K562 (cell line): ENCODE measurements at regions not wholly inside any gene's neighbourhood (a gene's known extent, or its start where the extent isn't known, plus 50 kb on each side); places are given as distances from the start of the nearest gene placed in this dataset.

Experiments
- ATAC-seq: fragments of 200-7000 bp; cut with Tn5 transposase; 3 replicates; pipeline ENCODE4 v1.9.1; 2020; ENCODE audit warnings: moderate library complexity
- BruUV-seq: library from RNA; stranded (reverse); fragments of 400-500 nt; replicated peaks from 2 replicates; lab custom pipeline; 2021; lab: Mats Ljungman, UMichigan
- CTCF ChIA-PET: fragments of 300-600 bp; formaldehyde crosslinking; extraction: SDS; loops from one replicate; lab custom pipeline; 2021; ENCODE audit warnings: low intra/inter-chr PET ratio; lab: Yijun Ruan, JAX
- POLR2A ChIA-PET: fragments of 300-600, 350-650 bp; sonication (Branson Sonifier 250); formaldehyde crosslinking; extraction: SDS; loops from one replicate; lab custom pipeline; 2021; ENCODE audit warnings: antibody characterized with exemption, inconsistent platforms; lab: Yijun Ruan, JAX
- DNase-seq, 4 experiments: peaks; one replicate each; pipeline versions ENCODE4 v3.0.0 to v3.0.0-alpha.2; 2011 to 2018; ENCODE audit warnings: low spot score in 3 of 4, mixed read lengths in 3 of 4; ENCODE audit errors: extremely low read depth in 1 of 4
- FAIRE-seq: peaks from 2 replicates; lab custom pipeline; 2011; peaks lifted over from hg19 to GRCh38; lab: Jason Lieb, UNC
- H2AFZ ChIP-seq: 2 replicates; pipeline ENCODE4 v1.6.0; 2011; ENCODE audit warnings: low read depth, low read length, control low read depth, inconsistent platforms
- H3K27ac ChIP-seq: fragments of 200-600 bp; 3 replicates; pipeline ENCODE4 v1.8.0; 2011; ENCODE audit warnings: low read depth, mild to moderate bottlenecking, control low read depth, inconsistent platforms, low read length, moderate library complexity, mixed read lengths; ENCODE audit errors: extremely low read depth
- H3K27me3 ChIP-seq, 2 experiments: fragments of 300-600 bp in 1 of 2; 2 replicates in 1 of 2; 3 replicates in 1 of 2; pipeline versions ENCODE4 v1.6.0 to v1.8.0; 2011; ENCODE audit warnings: inconsistent platforms in 2 of 2, low read length in 2 of 2, mild to moderate bottlenecking in 1 of 2, mixed read lengths in 1 of 2, moderate library complexity in 1 of 2; ENCODE audit not compliant: control insufficient read depth in 2 of 2, insufficient read depth in 2 of 2
- H3K36me3 ChIP-seq: fragments of 300-600 bp; 3 replicates; pipeline ENCODE4 v1.8.0; 2011; ENCODE audit warnings: mild to moderate bottlenecking, low read length, inconsistent platforms; ENCODE audit not compliant: control insufficient read depth, insufficient read depth
- H3K4me1 ChIP-seq, 2 experiments: fragments of 200-600 bp in 1 of 2; replicated peaks in 1 of 2; 2 replicates in 1 of 2; 3 replicates in 1 of 2; pipeline versions ENCODE4 v1.5.1 to v1.8.0; 2011; ENCODE audit warnings: inconsistent platforms in 2 of 2, low read length in 2 of 2, mild to moderate bottlenecking in 1 of 2, mixed read lengths in 1 of 2, moderate library complexity in 1 of 2; ENCODE audit not compliant: control insufficient read depth in 2 of 2, insufficient read depth in 2 of 2
- H3K4me2 ChIP-seq: 2 replicates; pipeline ENCODE4 v1.6.1; 2011; ENCODE audit warnings: low read length, control low read depth, inconsistent platforms, mixed read lengths; ENCODE audit not compliant: insufficient read depth
- H3K4me3 ChIP-seq: fragments of 200-600 bp; sonication (generic), shearing (Covaris generic); 2 replicates; pipeline ENCODE4 v1.5.1; 2016; ENCODE audit warnings: control low read depth, inconsistent platforms
- H3K79me2 ChIP-seq: fragments of 200-600 bp; 3 replicates; pipeline ENCODE4 v1.8.0; 2011; ENCODE audit warnings: low read length, inconsistent platforms; ENCODE audit not compliant: control insufficient read depth, insufficient read depth
- H3K9ac ChIP-seq, 2 experiments: 2 replicates each; pipeline versions ENCODE4 v1.6.0 to v1.6.1; 2011; ENCODE audit warnings: low read depth in 2 of 2, low read length in 2 of 2, control low read depth in 1 of 2, inconsistent platforms in 1 of 2, mild to moderate bottlenecking in 1 of 2, mixed read lengths in 1 of 2; ENCODE audit not compliant: insufficient read depth in 1 of 2
- H3K9me1 ChIP-seq: one replicate; pipeline ENCODE4 v1.6.0; 2011; ENCODE audit warnings: inconsistent platforms, mild to moderate bottlenecking, low read length, moderate library complexity; ENCODE audit not compliant: control insufficient read depth, insufficient read depth
- H3K9me3 ChIP-seq: replicated peaks from 2 replicates; pipeline ENCODE4 v1.5.1; 2011; ENCODE audit warnings: low read depth, low read length, inconsistent platforms; ENCODE audit not compliant: control insufficient read depth, insufficient read depth
- H4K20me1 ChIP-seq: replicated peaks from 2 replicates; pipeline ENCODE4 v1.6.1; 2011; ENCODE audit warnings: low read length, inconsistent platforms, mixed read lengths; ENCODE audit not compliant: control insufficient read depth, insufficient read depth
- BMI1 ChIP-seq: fragments of 150-350 bp; IDR thresholded peaks from 2 replicates; pipeline ENCODE4 v1.6.1; 2014; ENCODE audit warnings: low read length
- DDX20 ChIP-seq: fragments of 450-650 bp; IDR thresholded peaks from 2 replicates; pipeline ENCODE4 v1.6.1; 2016; ENCODE audit warnings: missing genetic modification characterization, low read depth, mild to moderate bottlenecking, missing compliant biosample characterization, moderate library complexity
- ELF1 ChIP-seq: fragments of 200-800 bp; sonication (Bioruptor generic); IDR thresholded peaks from 2 replicates; pipeline ENCODE4 v1.6.1; 2016; ENCODE audit warnings: missing genetic modification characterization, missing compliant biosample characterization
- ELK1 ChIP-seq: sonication (generic); formaldehyde crosslinking; IDR thresholded peaks from 2 replicates; pipeline ENCODE4 v1.8.1; 2022; ENCODE audit warnings: missing genetic modification reagents
- FOXJ2 ChIP-seq: fragments of 200-800 bp; sonication (Bioruptor generic); IDR thresholded peaks from 2 replicates; pipeline ENCODE4 v1.6.1; 2016; ENCODE audit warnings: missing genetic modification characterization, missing compliant biosample characterization
- KDM2B ChIP-seq: fragments of 250-450 bp; sonication (Bioruptor Pico); IDR thresholded peaks from 2 replicates; pipeline ENCODE4 v1.8.0; 2021; ENCODE audit warnings: mild to moderate bottlenecking, moderate library complexity
- PPARD ChIP-seq: fragments of 250-450 bp; sonication (Bioruptor Pico); IDR thresholded peaks from 2 replicates; pipeline ENCODE4 v1.8.0; 2022; ENCODE audit warnings: inconsistent platforms, mild to moderate bottlenecking, moderate library complexity
- RCOR1 ChIP-seq, 2 experiments: IDR thresholded peaks; 2 replicates each; pipeline ENCODE4 v1.6.1; 2012; ENCODE audit warnings: low read depth in 2 of 2, low read length in 2 of 2, borderline replicate concordance in 1 of 2, improper control_type of control experiment in 1 of 2
- ZNF23 ChIP-seq: fragments of 250-450 bp; sonication (Bioruptor Pico); IDR thresholded peaks from 2 replicates; pipeline ENCODE4 v1.4.0; 2020; ENCODE audit warnings: mild to moderate bottlenecking
- ZNF639 ChIP-seq, 2 experiments: fragments of 200-800 bp in 1 of 2; sonication (Bioruptor generic) in 1 of 2; sonication (generic) in 1 of 2; formaldehyde crosslinking in 1 of 2; IDR thresholded peaks in 1 of 2; conservative IDR thresholded peaks in 1 of 2; 2 replicates each; pipeline versions ENCODE4 v1.5.0 to v1.6.1; 2016 to 2020; ENCODE audit warnings: missing compliant biosample characterization in 1 of 2, missing genetic modification characterization in 1 of 2, missing genetic modification reagents in 1 of 2
- ZNF780A ChIP-seq: fragments of 250-450 bp; sonication (Bioruptor Pico); IDR thresholded peaks from 2 replicates; pipeline ENCODE4 v1.5.0; 2021; ENCODE audit warnings: mild to moderate bottlenecking
- WGBS: fragments of 100-300 bp; shearing (Covaris generic); methylation state at CpG from one replicate; pipeline ENCODE4 v1.1.6; 2016; ENCODE audit warnings: low coverage, mixed read lengths; ENCODE audit not compliant: insufficient coverage; ENCODE audit errors: missing lambda C conversion rate; 5-methylcytosine and 5-hydroxymethylcytosine counted together
- in situ Hi-C: fragments of 300-500 bp; cut with MboI; formaldehyde crosslinking; loops from 4 replicates; pipeline ENCODE4 v1.15.0; 2018; ENCODE audit warnings: inconsistent platforms, mixed read lengths
- intact Hi-C: fragments of 100-400 bp; cut with micrococcal nuclease; formaldehyde crosslinking; loops from 2 replicates; pipeline ENCODE4 v1.14.2; 2022

- POLR2A ChIA-PET = no interaction called here
These were observed 267.9 kb upstream of the DPYD start for GRCh38 chr1:98188774-98189173.

GRCh38 chr1:98184856-98185255, 264.0 kb upstream of the DPYD start:
- POLR2A ChIA-PET = no interaction called here
- DNase-seq (no peak), ATAC-seq (no peak), FAIRE-seq (no peak)
- no peaks in the 10 kb centered on the region for H3K9me3 ChIP-seq
- intact Hi-C loops (no loop called here), in situ Hi-C loops (no loop called here)
- CTCF ChIA-PET = no interaction called here
- no peak overlapping the region for H3K4me3 ChIP-seq
- no peaks in the 10 kb centered on the region for H3K4me1 ChIP-seq
- no peaks in the 10 kb centered on the region for H3K36me3 ChIP-seq
- TF ChIP-seq KDM2B = no peak
- no peak for TF ChIP-seq BMI1
- no peak for TF ChIP-seq ELF1 (tag)
- TF ChIP-seq RCOR1 (IDR thresholded peaks at IDR 0.05; ENCODE audit: borderline replicate concordance in 1 of 2, low read depth in 2 of 2, low read length in 2 of 2) = no peak
- no peak for TF ChIP-seq PPARD (CRISPR knock-in tag)
- no peak for TF ChIP-seq ELK1 (CRISPR knock-in tag)
- TF ChIP-seq ZNF639 (CRISPR knock-in tag; conservative IDR thresholded peaks at IDR 0.05 in 1 of 2, IDR thresholded peaks at IDR 0.05 in 1 of 2) = no peak
- no peak for TF ChIP-seq DDX20 (tag)
- TF ChIP-seq ZNF23 (CRISPR knock-in tag) = no peak
- TF ChIP-seq FOXJ2 (tag) = no peak
- no peaks in the 10 kb centered on the region for H4K20me1 ChIP-seq
- no peak overlapping the region for H2AFZ ChIP-seq
- no peak overlapping the region for H3K9ac ChIP-seq
- WGBS = 0% methylated on average over 2 of the region's 2 CpGs
- H3K79me2 ChIP-seq = no peaks in the 10 kb centered on the region
- H3K4me2 ChIP-seq = no peak overlapping the region
- H3K27me3 ChIP-seq = no peaks in the 10 kb centered on the region
- BruUV-seq = no TSS peak
- H3K27ac ChIP-seq = no peak overlapping the region
- H3K9me1 ChIP-seq = no peaks in the 10 kb centered on the region

More at GRCh38 chr1:98188774-98189173, 267.9 kb upstream of the DPYD start:
- Histone ChIP-seq H3K4me2 (no peak overlapping the region), H4K20me1 (no peaks in the 10 kb centered on the region), H3K27ac (no peak overlapping the region), H3K36me3 (no peaks in the 10 kb centered on the region), H3K9me3 (no peaks in the 10 kb centered on the region), H2AFZ (no peak overlapping the region), H3K27me3 (no peaks in the 10 kb centered on the region), H3K9me1 (no peaks in the 10 kb centered on the region), H3K79me2 (no peaks in the 10 kb centered on the region), H3K4me3 (no peak overlapping the region), H3K4me1 (no peaks in the 10 kb centered on the region), H3K9ac (no peak overlapping the region)
- no peak for ATAC-seq
- no peak for FAIRE-seq
- DNase-seq = no peak
- intact Hi-C loops (no loop called here), in situ Hi-C loops (no loop called here)
- TF ChIP-seq ZNF780A (CRISPR knock-in tag) = no peak
- BruUV-seq = no TSS peak
- CTCF ChIA-PET = no interaction called here
- WGBS = 6% methylated on average over 1 of the region's 1 CpG
